ENCODE measurements at regions not wholly inside any gene's neighbourhood (a gene's known extent, or its start where the extent isn't known, plus 50 kb on each side); places are given as distances from the start of the nearest gene placed in this dataset.
A peak's percentile ranks its signal among the peaks of the same experiment; 100 is the strongest.

DNA sequence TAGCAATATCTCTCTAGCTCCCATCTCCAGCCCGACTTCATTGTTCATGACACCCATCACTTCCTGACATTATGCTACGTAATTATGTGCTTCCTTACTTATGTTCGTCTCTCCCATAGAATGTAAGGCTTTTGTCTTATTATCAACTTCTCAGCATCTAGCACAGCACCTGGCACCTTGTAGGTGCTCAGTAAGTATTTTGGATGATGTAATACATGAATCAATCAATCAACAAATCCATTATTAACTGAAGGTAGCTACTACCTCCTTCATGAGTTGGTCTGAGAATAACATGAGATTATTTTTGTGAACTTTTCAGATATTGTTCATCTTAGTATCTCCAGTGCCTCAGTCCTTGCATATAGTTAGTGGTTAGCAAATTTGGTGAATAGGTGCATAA, 109.3 kb downstream of the EN1 start:
- DNase-seq, result no peak

DNA sequence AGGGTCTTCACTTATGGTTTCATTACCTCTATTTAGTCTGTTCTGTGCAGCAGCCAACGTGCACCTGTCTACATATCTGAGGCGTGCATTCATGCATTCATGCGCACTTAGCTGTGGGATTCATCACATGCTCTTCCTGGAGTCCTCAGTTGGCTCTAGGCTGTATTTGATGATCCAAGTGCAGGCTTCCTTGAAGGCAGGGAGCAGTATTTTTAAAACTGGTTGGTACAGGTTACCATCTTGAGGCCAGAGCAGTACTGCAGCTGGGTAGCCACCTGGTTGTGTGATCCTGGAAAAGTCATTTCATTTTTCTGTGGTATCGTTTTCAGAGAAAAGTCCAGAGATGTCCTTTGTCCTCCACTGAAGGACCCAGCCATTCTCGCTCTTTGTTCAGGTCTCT, 109.8 kb downstream of the EN1 start:
- DNase-seq, result no peak

DNA sequence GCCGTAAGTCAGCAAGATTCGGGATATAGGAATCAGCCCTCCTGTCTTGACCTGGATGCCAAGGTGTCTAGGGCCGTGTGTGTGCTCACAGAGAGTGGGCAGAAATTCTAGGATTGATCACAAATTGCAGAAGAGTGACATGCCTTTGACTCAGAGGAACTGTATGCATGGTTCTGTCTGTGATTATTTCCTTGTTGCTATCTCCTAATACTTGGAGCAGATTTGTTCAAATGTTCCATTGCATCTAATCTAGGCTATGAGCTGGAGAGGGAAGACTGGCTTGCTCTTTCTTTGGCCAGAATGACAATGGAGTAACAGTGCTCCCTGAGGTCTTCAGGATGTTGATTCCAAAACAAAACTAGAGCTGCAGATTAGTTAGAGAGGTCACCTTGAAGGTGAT, 115.0 kb downstream of the EN1 start:
- no peak for DNase-seq

DNA sequence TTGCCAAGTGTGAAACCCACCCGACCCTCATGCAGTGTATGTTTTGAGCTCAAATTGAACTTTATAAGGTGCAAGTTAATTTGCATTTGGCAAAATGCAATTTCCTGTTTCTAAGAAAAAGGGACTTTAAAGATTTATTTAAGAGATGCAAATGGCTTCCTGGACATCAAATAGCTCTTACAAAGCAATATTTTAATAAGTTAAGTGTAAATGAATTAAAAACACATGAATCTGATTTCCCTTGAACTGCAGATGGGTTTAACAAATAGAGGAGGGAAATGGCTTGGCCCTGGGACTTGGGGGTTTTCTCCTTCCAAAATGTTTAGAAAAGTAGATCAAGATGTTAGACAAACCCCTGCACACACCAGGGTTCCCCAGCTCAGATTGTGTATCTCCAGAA, 116.0 kb downstream of the EN1 start:
- no peak for DNase-seq

DNA sequence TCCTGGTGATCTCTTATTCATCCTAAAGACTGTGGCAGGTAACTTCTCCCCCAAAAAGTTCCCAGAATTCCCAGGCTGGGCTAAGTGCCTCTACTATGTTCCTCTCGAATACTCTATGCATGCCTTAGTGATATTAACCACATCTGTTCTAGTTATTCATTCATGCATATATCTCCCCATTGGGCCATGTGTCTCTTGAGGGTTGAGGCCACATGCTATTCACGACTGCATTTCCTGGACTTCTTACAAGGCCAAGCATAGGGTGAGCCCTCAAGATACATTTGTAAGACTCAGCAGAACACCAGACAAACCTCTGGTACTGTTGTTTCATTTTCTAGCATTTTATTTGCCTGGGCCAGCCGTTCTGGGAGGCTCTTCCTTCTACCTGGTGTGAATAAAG, 117.0 kb downstream of the EN1 start:
- DNase-seq, result no peak

DNA sequence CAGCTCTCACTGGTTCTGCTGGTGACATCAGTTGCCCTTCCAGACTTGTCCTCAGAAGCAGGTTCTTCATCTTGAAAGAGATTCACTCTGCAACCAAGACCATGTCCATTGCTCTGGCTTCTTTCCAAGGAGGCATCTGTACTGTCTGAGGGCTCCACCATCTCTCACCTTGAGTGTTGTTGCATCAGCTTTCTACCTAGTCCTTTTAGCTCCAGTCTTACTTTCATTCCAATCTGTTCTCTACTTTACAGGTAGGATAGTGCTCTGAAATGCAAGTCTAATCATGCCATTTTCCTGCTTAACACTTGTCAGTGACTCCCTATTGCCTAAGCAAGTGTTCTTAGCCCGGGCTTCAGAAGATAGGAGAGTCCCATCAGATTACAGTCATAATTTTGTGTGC, 117.7 kb downstream of the EN1 start:
- no peak for DNase-seq

DNA sequence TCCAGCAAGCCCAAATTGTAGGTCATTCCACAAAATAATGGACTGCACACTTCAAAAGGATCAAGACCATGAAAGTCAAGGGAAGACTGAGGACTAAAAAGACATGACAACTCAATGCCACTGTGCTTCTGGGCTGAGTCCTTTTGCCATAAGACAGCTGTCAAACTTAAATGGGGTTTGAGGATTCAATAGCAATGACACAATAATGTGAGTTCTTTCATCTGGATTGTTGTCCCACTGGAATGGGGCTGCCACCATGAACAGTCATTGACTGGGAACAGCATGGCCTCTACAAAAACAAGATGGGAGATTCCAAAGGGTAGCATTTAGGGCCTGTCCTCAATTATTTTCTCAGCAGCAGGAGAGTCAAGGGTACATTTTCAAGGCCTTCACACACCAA, 118.5 kb downstream of the EN1 start:
- DNase-seq, result no peak

DNA sequence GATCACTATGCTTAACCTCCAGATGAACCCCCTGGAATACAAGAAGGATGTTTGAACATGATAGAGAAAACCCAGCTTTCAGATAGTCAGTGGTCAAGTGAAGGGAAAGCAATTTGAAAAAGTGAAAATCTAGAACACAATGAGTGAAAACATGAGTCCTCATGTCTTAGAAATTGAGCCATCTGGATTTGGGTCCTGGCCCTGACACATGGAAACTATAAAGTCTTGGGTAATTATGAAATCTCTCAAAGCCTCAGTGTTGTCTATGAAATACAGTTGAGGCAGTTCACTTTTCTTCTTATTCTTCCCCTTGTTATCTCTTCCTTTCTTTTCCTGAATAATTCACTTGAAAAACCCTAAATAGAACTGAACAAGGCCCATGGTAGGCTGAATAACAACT, 120.6 kb downstream of the EN1 start:
- DNase-seq, result no peak

DNA sequence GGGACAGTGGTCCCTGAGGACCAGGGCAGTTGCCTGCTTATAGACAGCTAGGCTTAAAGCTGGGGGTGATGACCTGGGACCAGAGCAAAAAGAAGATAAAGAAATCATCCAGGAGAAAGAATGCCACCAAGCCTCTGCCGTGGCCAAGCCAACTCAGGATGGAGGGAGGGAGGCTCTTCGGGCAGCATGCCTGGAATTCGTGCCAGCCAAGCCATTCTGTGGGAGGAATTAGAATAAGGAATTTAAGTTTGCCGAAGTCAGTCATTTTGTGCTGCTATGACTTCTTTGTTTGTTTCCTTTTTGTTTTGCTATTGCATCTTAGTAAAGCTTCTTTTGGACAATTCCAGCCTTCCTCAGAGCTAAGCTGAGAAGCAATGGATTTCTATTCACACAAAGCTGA, 124.1 kb downstream of the EN1 start:
- no peak for DNase-seq

DNA sequence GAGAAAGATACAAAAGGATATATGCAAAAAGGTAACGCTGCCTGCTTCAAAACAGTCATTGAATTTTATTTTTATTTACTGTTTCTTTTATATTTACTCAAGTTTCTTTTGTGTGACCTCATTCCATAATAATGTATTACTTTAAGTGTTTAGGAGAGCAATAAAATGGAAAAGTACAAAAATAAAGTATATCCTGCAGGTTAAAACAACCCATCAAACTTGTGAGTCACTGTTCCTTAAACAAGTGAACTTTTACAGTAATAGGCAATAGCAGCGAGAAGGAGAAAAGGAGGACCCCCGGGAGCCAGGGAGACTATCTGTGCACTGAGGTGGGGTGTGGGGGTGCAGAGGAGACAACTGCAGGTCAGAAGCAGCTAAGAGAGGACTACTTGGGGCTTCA, 124.5 kb downstream of the EN1 start:
- DNase-seq, result no peak

DNA sequence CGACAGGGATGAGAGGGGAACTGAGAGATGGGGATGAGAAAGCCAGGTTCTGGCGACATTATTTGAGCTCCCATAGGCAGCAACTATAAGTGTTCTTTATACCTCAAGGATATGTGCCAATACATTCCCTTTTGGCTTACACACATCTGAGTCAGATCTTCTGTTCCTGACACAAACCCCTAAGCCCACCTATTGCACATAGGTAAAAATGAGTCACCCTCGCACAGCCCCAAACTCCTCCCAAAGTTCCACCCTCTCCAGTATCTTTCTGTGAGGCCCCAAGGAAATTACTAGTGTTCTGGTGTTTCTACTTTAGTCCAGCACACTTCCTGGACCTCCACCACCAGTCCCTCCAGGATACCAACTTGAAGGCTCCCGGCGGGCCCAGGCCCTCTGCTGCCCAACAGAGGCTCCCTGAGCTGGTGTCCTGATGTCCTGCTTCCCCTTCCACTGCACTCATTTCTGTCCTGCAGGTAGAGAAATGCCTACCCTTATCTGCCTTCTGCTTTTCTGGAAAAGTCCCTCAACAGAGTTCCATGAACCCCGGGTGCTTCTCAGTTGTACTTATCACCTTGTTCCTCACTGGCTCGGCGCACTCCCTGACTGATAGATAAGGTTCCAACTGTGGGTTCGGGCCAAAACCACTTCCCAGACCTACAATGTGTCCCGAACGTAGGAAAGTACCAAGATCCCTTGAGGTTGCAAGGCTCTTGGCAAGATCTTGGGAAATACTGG, 125.5 kb downstream of the EN1 start:
- DNase-seq, result peak; percentile 18

DNA sequence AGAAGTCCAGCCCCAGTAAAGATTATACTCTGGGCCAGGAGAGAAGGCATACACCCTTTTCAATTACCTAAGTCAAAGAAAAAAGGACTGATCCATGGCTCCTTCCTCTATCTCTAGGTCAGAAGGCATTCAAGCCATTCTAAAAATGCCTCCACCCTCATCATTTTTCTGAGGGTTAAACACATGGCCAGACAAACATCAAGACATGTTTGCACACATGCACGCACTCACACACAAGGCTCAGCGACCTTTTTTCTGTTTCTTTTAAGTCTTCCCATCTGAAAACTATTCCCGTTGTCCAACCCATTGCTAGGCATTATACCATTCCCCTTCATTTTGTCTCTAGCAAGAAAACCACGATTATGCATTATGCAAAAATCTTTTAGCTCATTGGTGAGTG, 126.6 kb downstream of the EN1 start:
- no peak for DNase-seq

DNA sequence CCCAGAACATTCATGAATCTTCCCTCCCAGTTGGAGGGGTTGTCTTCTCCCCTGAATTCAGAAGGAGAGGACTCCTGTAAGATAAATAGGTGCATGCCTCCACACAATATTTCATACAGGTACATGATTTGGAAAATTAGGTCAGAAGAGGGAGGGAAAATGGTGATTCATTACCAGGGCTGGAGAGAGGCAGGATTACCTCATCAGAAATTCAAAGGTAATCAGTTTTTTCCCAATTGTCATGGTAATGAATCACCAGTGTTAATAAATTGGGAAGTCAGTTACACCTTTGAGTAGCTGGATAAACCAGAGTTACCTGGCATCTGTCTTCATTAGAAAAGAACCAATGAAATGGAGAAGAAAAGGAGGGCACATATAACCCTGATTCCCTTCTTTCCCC, 128.5 kb downstream of the EN1 start:
- DNase-seq, result no peak

DNA sequence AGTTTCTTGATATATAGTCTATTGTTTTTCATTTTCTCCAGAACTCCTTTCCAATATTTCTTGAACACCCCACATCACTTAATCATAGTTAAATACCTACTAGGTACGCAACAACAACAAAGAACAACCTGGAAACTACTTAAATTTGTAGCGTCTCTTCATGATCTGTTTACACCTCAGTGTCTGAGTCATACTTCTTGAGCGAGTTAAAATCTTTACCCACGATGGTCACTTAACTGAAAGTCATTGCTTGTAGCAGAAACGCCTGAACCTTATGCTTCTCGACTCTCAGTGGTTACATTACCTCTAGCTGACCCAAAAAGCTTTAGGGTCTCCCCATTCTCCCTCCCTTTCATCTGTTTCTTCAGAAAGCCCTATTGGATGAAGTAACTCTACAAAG, 131.3 kb downstream of the EN1 start:
- DNase-seq, result no peak

DNA sequence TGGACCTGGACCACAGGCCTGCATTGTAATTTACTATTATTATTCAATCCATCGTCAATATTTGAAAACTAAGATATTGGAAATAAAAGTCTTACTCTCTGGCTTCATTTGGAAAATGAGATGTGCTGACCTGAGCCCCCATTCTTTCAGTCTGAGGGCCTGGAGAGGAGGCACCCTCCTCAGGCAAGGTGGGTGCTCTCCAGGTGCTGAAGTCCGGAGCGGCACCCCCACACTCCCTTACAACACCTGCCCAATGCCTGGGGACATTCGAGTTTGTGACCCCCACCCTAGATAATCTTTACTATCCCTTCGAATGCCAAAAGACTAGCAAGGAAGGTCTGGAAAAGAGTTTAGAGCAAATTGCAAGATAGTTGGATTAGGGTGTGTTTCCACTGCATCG, 133.3 kb downstream of the EN1 start:
- DNase-seq, result no peak

DNA sequence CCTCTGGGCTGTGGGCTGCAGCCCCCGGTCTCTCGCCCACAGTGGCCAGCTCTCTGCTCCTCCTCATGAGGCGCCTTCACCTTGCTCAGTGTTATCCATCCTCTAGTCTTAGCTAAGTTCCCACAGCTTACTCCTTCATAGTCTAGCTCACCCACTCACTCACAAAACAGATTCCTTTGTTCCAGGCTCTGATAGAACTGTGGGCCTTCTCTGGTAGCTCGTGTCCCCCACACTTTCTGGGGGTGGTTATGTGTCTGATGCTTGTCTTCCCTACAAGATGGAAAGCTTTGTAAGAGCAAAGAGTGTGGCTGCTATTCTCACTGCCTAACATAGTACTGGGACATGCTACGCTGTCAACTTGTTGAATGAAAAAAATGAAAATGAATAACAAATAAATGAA, 135.8 kb downstream of the EN1 start:
- DNase-seq, result no peak

DNA sequence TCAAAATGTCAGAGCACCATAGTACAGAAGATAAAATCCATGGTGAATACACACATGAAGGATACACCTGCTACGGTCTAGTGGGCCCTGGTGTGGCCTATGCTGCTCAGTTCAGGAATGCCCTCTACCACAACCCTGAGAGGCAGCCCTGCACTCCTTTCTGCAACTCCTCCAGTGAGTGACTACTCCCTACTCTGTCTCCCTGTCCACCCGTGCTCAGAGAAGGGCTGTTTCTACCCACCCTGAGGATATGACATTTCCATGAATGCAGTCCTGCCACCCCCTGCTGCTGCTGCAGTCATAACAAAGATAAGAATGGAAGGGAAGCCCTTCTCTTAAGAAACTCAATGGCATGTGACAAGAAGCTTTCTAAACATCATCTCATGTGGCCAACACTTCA, 137.0 kb downstream of the EN1 start:
- no peak for DNase-seq

DNA sequence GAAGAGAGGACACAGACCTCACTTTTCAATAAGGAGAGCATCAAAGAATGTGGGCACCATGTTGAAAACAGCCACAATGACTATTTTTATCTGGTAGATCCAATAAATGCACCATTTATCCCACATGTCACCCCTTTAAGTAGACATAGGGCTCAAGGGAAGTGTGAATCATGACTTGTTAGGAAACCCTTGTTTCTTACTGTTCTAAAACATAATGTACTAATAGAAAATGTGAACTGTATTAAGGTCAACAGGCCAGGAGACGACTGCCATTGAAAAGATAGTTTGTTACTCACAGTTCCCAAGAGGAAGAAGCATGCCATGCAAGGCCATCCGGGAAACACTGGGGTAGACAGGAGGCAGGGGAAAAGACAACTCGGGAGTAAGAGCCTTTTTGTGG, 137.7 kb downstream of the EN1 start:
- DNase-seq, result no peak

DNA sequence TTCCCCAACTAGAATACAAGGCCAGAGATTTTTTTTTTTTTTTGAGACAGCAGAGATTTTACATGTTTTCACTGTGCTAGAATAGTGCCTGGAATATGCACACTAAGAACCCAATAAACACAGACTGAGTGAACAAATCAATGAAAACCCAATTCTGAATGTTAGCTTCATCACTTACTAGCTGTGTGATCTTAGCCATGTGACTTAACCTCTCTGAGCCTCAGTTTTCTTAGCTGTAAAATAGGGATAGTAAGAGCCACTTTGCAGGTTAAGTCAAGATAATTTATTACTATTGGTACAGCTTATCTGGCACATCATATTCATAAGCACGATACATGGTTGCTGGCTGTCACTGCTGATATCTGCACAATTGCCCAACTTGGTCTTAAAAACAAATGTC, 140.6 kb downstream of the EN1 start:
- no peak for DNase-seq

DNA sequence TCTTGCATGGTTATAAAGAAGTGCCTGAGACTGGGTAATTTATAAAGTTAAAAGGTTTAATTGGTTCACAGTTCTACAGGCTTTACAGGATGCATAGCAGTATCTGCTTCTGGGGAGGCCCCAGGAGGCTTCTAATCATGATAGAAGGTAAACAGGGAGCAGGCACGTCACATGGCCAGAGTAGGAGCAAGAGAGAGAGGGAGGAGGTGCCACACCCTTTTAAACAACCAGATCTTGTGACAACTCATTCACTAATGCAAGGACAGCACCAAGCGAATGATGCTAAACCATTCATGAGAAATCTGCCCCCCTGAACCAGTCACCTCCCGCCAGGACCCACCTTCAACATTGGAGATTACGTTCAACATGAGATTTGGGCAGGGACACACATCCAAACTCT, 141.1 kb downstream of the EN1 start:
- no peak for DNase-seq

DNA sequence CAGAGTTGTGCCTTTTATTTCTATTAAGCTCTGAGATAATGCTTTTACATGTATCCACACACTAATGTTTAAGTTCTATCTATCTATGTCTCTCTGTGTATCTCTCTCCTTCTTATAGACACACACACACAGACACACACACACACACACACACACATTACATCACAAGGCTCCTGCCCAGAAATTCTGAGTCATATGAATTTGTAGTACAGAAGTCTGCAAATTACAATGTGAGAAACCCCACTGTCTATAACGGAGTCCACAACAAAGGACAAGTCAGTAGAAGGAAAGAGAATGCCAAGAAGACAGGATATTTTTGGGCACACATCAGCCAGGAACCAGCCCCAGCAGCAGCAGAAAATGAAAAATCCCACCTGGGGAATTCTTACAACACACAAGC, 142.4 kb downstream of the EN1 start:
- no peak for DNase-seq

DNA sequence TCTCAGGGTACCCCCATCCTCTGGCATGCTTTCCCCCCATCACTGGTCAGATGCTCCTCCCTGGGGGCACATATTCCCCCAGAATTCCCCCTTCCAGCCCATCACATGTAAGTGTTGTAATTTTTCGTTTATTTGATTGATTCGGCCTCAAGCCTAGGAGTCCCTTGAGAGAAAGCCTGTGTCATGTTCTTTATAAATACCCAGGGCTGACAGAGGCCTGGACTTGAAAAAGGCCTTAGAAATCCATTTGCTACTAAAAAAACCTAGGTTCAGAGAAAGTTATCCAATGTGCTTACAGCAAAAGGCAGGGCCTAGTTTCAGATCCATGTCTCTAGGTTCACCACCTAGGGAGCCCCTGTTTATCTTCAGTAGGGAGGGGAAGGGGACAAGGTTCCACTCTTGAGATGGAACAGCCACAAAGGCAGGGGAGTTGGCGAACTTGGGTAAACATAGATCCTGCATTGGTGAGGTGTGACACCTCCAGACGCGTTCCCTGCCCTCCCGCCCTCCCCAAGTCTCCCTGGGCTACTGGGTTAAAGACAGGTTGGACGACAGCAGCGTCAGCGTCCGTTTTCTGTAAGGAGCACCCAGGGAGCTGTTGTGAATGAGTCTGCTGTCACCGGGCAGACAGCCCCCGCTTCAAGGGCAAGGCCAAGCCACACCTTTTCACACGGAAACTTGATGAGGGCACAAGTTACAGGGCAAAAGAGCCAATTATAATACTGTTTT, 147.8 kb downstream of the EN1 start:
- DNase-seq, result no peak

DNA sequence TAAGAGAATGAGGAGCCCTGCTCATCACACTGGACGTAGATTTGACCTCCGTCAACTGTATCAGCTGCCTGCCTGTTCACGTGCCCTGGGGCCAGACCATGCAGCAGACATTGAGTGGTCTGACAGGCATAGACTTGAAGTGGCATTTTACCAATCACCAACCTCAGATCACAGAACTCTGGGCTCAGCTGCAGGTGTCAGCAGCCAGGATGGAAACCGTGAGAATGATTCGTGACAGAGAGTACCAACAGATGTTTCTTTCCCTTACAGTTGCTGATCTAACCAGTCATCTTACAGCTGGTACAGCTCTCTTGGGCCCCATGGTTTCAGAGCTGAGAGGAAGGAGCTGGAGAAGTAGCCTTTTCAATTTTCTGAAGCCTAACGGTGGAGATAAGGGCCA, 148.9 kb downstream of the EN1 start:
- no peak for DNase-seq

DNA sequence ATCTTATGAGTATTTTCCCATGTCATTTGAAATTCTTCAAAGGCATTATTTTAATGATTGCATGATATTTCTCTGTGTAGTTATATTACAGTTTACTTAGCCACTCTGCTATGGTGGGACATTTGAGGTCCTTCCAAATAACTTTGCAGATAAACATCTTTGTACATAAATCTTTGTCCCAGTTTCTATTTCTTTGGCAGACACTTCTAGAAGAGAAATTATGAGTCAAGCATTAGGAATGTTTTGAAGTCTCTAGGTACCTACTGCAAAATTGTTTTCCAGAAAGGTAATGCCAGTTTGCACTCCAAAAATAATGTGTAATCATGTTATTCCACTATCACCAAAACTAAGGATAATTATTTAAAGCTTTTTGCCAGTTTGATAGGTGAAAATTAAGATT, 149.7 kb downstream of the EN1 start:
- peak; percentile 20 for DNase-seq
